Adrenal gland (tissue), 9 donors: ENCODE measurements at regions not wholly inside any gene's neighbourhood (a gene's known extent, or its start where the extent isn't known, plus 50 kb on each side); places are given as distances from the start of the nearest gene placed in this dataset.

Experiments used
- DNase-seq, 7 donors: peaks; one replicate each; pipeline ENCODE4 v3.0.0-alpha.2; 2019 to 2020
- H3K27ac ChIP-seq, 5 donors: fragments of 200-600 bp; sonication (generic) in 4 of 5; 1 replicate in 3 of 5; 2 replicates in 2 of 5; pipeline versions ENCODE4 v1.5.1 to v1.8.0; 2016 to 2020; ENCODE audit warnings: mild to moderate bottlenecking in 1 of 5
- H3K27me3 ChIP-seq: fragments of 200-600 bp; 2 replicates; pipeline ENCODE4 v1.8.0; 2021
- H3K36me3 ChIP-seq, 2 donors: fragments of 200-600 bp; replicated peaks in 1 of 2; 1 replicate in 1 of 2; 2 replicates in 1 of 2; pipeline versions ENCODE4 v1.5.1 to v1.8.0; 2018 to 2022
- H3K4me1 ChIP-seq, 2 donors: fragments of 200-600 bp; replicated peaks in 1 of 2; 1 replicate in 1 of 2; 2 replicates in 1 of 2; pipeline versions ENCODE4 v1.5.1 to v1.8.0; 2018 to 2021
- H3K4me3 ChIP-seq, 4 donors: fragments of 200-600 bp; sonication (generic) in 3 of 4; one replicate each; pipeline ENCODE4 v1.5.1; 2016 to 2018
- H3K9me3 ChIP-seq, 3 donors: fragments of 200-600 bp; sonication (generic) in 1 of 3; replicated peaks in 1 of 3; 1 replicate in 2 of 3; 2 replicates in 1 of 3; pipeline versions ENCODE4 v1.5.1 to v1.8.0; 2016 to 2021
- POLR2A ChIP-seq, 2 donors: fragments of 450-650 bp; IDR thresholded peaks; one replicate each; pipeline ENCODE4 v1.6.1; 2017; ENCODE audit warnings: antibody characterized with exemption in 2 of 2, mild to moderate bottlenecking in 2 of 2, moderate library complexity in 1 of 2
- WGBS, 4 donors: extraction: QIAGEN DNeasy Blood & Tissue Kit in 2 of 4; methylation state at CpG; one replicate each; pipeline versions ENCODE4 v1.1.5 to v1.1.7; 2013 to 2017; 5-methylcytosine and 5-hydroxymethylcytosine counted together
- intact Hi-C, 2 donors: fragments of 100-400 bp; cut with DNase I; formaldehyde crosslinking; loops; one replicate each; pipeline versions ENCODE4 v1.14.1 to v1.15.0; 2022 to 2023
- TF ChIP-seq, protein P1 (sequence below), 6 experiments: fragments of 450-650 bp in 4 of 6; fragments of 200-600 bp in 2 of 6; sonication (generic) in 1 of 6; IDR thresholded peaks; 1 replicate in 5 of 6; 2 replicates in 1 of 6; pipeline versions ENCODE4 v1.5.1 to v1.8.0; 2016 to 2021; ENCODE audit warnings: antibody characterized with exemption in 6 of 6, mild to moderate bottlenecking in 2 of 6, moderate library complexity in 1 of 6
- donor health status: healthy with polysubstance abuse.
- donor health status: Bipolar disorder and iron deficiency.
- donor health status: DM: yes; HTN: yes; CAD: no.
- donor health status: DM: no; HTN: no; CAD: no.
- donor health status: DM: no; HTN: no; CAD: no.

DNA sequence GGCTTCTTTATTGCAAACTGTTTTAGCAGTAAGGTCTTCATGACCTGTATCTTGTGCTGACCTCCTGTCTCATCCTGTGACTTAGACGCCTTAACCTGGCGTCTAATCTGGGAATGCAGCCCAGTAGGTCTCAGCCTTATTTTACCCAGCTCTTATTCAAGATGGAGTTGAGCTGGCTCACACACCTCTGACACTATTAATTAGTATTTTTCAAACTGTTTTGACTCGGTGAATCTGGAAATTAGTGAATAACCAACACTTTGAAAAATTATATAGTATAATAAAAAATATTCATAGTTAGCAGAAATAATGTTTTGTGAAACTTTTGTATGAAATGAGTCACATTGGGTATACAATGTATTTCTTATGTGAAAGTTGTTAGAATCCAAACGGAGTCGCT lies 189.4 kb downstream of the PDGFRA start:
- no peak for DNase-seq
- H3K36me3 ChIP-seq = no peaks in the 10 kb centered on the region
- no peaks in the 10 kb centered on the region for H3K4me1 ChIP-seq
- intact Hi-C loops = no loop called here
- TF ChIP-seq, protein P1, sequence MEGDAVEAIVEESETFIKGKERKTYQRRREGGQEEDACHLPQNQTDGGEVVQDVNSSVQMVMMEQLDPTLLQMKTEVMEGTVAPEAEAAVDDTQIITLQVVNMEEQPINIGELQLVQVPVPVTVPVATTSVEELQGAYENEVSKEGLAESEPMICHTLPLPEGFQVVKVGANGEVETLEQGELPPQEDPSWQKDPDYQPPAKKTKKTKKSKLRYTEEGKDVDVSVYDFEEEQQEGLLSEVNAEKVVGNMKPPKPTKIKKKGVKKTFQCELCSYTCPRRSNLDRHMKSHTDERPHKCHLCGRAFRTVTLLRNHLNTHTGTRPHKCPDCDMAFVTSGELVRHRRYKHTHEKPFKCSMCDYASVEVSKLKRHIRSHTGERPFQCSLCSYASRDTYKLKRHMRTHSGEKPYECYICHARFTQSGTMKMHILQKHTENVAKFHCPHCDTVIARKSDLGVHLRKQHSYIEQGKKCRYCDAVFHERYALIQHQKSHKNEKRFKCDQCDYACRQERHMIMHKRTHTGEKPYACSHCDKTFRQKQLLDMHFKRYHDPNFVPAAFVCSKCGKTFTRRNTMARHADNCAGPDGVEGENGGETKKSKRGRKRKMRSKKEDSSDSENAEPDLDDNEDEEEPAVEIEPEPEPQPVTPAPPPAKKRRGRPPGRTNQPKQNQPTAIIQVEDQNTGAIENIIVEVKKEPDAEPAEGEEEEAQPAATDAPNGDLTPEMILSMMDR (IDR thresholded peaks at IDR 0.05) = no peak
- no peak for TF ChIP-seq POLR2A (IDR thresholded peaks at IDR 0.05)
- WGBS, 4 donors = 78 to 92% (median 85%) methylated on average over 5 of the region's 5 CpGs
- no peaks in the 10 kb centered on the region for H3K9me3 ChIP-seq
- no peaks in the 10 kb centered on the region for H3K27me3 ChIP-seq
- H3K27ac ChIP-seq = no peak overlapping the region
- no peak overlapping the region for H3K4me3 ChIP-seq

DNA sequence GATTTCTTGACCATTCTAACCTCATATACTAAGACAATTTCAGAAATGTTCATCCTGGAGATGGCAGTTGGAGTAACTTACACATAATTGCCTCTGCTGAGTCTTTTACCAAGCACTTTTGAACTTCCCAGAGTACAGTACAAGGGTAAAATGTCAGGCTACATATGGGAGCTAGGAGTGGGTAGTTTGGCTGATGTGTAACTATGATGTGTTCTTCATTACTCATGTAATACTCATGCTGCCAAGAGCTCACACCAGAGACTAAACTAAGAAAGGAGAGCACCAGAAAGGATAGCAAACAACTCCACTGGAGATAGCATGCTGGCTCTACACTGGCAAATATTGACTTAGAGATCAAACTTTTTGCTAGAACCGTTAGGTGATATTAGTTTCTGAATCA lies 194.0 kb downstream of the PDGFRA start:
- intact Hi-C loops = no loop called here
- WGBS, 4 donors = 67 to 95% (median 83%) methylated on average over 1 of the region's 1 CpG
- Histone ChIP-seq H3K36me3 (no peaks in the 10 kb centered on the region), H3K27ac (no peak overlapping the region), H3K4me3 (no peak overlapping the region), H3K4me1 (no peaks in the 10 kb centered on the region), H3K9me3 (no peaks in the 10 kb centered on the region), H3K27me3 (no peaks in the 10 kb centered on the region)
- TF ChIP-seq POLR2A (IDR thresholded peaks at IDR 0.05) = no peak
- TF ChIP-seq, protein P1 (IDR thresholded peaks at IDR 0.05) = no peak
- DNase-seq = no peak

DNA sequence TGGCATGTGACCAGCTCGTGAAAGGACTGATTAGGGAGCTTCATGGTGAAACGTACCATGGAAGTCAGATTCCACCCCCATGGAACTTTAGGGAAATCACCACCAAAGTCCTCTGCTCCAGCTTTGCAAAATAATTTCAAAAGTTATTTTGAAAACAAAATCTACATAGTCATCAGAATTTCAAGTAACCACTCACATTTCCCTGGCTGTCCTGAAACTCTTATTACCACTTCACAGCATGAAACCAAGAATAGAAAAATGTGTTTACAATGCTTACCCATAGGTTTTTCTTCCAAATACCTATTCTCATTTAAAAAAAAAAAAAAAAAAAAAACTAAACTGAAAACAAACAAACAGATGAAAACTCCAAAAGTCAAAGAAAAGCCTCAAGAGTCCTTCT lies 198.7 kb downstream of the PDGFRA start:
- TF ChIP-seq, protein P1 (IDR thresholded peaks at IDR 0.05) = no peak
- no peak for TF ChIP-seq POLR2A (IDR thresholded peaks at IDR 0.05)
- Histone ChIP-seq H3K27me3 (peaks cover 3% of the 10 kb centered on the region), H3K4me1 (no peaks in the 10 kb centered on the region), H3K36me3 (no peaks in the 10 kb centered on the region), H3K4me3 (no peak overlapping the region), H3K27ac (no peak overlapping the region), H3K9me3 (no peaks in the 10 kb centered on the region)
- DNase-seq = no peak
- intact Hi-C loops = no loop called here
- WGBS, 4 donors = 79 to 82% (median 82%) methylated on average over 2 of the region's 2 CpGs

DNA sequence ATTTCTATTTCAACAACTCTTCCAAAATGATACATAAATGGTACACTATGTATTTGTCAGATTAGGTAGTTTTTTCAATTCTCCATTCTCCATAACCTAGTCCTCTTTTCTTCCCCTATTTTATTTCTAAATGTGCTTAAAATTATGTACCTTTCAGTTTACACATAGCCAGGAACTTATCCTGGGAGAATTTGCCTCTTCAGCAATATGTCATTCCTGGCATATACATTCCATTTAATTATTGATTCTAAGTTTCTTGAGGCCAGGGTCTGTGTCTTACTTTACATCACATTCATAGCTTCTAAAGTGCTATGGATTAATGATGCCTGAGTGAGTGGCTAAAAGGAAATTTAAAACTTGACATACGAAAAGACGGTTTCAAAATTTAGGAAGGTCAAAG lies 199.8 kb downstream of the PDGFRA start:
- H3K27me3 ChIP-seq = peaks cover 7% of the 10 kb centered on the region
- no peak for TF ChIP-seq POLR2A (IDR thresholded peaks at IDR 0.05)
- TF ChIP-seq, protein P1 (IDR thresholded peaks at IDR 0.05) = no peak
- H3K36me3 ChIP-seq = no peaks in the 10 kb centered on the region
- no peaks in the 10 kb centered on the region for H3K4me1 ChIP-seq
- intact Hi-C loops = no loop called here
- DNase-seq = no peak
- no peak overlapping the region for H3K4me3 ChIP-seq
- WGBS, 4 donors = 34 to 70% (median 59%) methylated on average over 2 of the region's 2 CpGs
- no peaks in the 10 kb centered on the region for H3K9me3 ChIP-seq
- no peak overlapping the region for H3K27ac ChIP-seq
